ENCODE measurements at regions not wholly inside any gene's neighbourhood (a gene's known extent, or its start where the extent isn't known, plus 50 kb on each side); places are given as distances from the start of the nearest gene placed in this dataset.

DNA sequence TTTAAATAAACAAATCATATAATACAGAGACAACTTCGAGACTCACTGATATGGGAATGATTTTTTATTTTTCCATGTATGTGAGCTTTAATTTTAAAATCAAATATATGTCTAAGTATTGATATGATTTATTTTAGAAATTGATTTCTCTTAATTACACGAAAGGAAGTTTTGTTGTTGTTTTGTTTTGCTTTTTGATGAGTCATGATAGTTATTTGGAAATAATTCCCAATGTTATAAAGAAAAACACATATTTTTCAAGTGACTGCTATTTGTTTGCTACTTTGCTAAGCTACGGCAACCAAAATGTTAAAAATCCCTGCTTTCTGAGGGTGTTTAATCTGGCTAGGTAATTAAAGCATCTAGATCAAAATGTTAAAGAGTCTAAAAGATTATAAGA lies 2139.4 kb upstream of the TENM3 start (continued):
- TF ChIP-seq, protein P1, sequence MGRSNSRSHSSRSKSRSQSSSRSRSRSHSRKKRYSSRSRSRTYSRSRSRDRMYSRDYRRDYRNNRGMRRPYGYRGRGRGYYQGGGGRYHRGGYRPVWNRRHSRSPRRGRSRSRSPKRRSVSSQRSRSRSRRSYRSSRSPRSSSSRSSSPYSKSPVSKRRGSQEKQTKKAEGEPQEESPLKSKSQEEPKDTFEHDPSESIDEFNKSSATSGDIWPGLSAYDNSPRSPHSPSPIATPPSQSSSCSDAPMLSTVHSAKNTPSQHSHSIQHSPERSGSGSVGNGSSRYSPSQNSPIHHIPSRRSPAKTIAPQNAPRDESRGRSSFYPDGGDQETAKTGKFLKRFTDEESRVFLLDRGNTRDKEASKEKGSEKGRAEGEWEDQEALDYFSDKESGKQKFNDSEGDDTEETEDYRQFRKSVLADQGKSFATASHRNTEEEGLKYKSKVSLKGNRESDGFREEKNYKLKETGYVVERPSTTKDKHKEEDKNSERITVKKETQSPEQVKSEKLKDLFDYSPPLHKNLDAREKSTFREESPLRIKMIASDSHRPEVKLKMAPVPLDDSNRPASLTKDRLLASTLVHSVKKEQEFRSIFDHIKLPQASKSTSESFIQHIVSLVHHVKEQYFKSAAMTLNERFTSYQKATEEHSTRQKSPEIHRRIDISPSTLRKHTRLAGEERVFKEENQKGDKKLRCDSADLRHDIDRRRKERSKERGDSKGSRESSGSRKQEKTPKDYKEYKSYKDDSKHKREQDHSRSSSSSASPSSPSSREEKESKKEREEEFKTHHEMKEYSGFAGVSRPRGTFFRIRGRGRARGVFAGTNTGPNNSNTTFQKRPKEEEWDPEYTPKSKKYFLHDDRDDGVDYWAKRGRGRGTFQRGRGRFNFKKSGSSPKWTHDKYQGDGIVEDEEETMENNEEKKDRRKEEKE (IDR thresholded peaks at IDR 0.05), result no peak
- TF ChIP-seq SIX5 (IDR thresholded peaks at IDR 0.05; ENCODE audit: low read depth, low read length, severe bottlenecking) (no peak), ZNF217 (IDR thresholded peaks at IDR 0.05) (no peak), ZNF207 (IDR thresholded peaks at IDR 0.05; ENCODE audit: borderline replicate concordance) (no peak), WRNIP1 (IDR thresholded peaks at IDR 0.05; ENCODE audit: borderline replicate concordance, low read depth, low read length) (no peak), YY1 (IDR thresholded peaks at IDR 0.05; ENCODE audit: low read depth, low read length) (no peak), ZNF622 (IDR thresholded peaks at IDR 0.05) (no peak)

DNA sequence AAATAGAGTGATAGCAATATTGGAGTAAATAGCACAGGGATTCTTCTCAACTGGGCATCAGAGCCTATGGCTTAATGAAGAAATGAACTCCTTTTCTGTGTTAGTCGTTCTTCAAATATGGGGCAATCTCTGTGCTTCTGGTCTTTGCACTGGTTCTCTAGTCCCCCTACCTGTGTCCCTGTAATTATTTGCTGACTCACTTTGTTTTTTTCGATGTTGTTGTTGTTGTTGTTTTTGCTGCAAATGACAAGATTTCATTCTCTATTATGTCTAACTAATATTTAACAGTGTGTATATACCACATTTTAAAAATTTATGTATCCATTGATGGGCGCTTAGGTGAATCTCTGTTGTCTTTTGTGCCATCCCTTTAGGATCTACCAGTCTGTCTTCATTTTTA lies 2137.8 kb upstream of the TENM3 start:
- H4K20me1 ChIP-seq (ENCODE audit: control insufficient read depth, insufficient read depth), result no peaks in the 10 kb centered on the region
- H3K27ac ChIP-seq (ENCODE audit: control insufficient read depth, insufficient read depth), result no peak overlapping the region
- no peaks in the 10 kb centered on the region for H3K27me3 ChIP-seq (replicated peaks in 1 of 2; ENCODE audit: control insufficient read depth in 2 of 2, insufficient read depth in 2 of 2, low read length in 1 of 2)
- in situ Hi-C loops (cut with MboI) (no loop called here), intact Hi-C loops (cut with micrococcal nuclease; ENCODE audit: unreplicated experiment) (no loop called here)
- no peaks in the 10 kb centered on the region for H3K79me2 ChIP-seq (ENCODE audit: control insufficient read depth, insufficient read depth, low read length)
- H3K4me3 ChIP-seq, result no peak overlapping the region
- 2% methylated on average over 3 of the region's 3 CpGs for WGBS (ENCODE audit: insufficient coverage, insufficient replicate concordance, low lambda C conversion rate, missing lambda C conversion rate)
- BruUV-seq (replicated peaks), result no TSS peak
- FAIRE-seq, result no peak
- SMC1A ChIA-PET (ENCODE audit: uncharacterized antibody, unreplicated experiment), result no interaction called here
- no peak overlapping the region for H2AFZ ChIP-seq (ENCODE audit: control insufficient read depth, low read depth, low read length)
- H3K9ac ChIP-seq (ENCODE audit: control insufficient read depth, insufficient read depth, low read length), result no peak overlapping the region
- TF ChIP-seq POU2F2 (IDR thresholded peaks at IDR 0.05; ENCODE audit: borderline replicate concordance, low read depth, low read length), result no peak
- TF ChIP-seq IKZF2 (IDR thresholded peaks at IDR 0.05), result no peak
- no peak for TF ChIP-seq ZNF274 (IDR thresholded peaks at IDR 0.05; ENCODE audit: insufficient read depth, insufficient read length)
- no peak for TF ChIP-seq MEF2B (IDR thresholded peaks at IDR 0.05; ENCODE audit: partially characterized antibody, poor library complexity, severe bottlenecking)
- TF ChIP-seq FOS (IDR thresholded peaks at IDR 0.05; ENCODE audit: borderline replicate concordance, extremely low read depth, insufficient read length), result no peak
- TF ChIP-seq, protein P1 (IDR thresholded peaks at IDR 0.05), result no peak
- no peak for TF ChIP-seq MTA2 (IDR thresholded peaks at IDR 0.05; ENCODE audit: low read depth)
- TF ChIP-seq, protein P2, sequence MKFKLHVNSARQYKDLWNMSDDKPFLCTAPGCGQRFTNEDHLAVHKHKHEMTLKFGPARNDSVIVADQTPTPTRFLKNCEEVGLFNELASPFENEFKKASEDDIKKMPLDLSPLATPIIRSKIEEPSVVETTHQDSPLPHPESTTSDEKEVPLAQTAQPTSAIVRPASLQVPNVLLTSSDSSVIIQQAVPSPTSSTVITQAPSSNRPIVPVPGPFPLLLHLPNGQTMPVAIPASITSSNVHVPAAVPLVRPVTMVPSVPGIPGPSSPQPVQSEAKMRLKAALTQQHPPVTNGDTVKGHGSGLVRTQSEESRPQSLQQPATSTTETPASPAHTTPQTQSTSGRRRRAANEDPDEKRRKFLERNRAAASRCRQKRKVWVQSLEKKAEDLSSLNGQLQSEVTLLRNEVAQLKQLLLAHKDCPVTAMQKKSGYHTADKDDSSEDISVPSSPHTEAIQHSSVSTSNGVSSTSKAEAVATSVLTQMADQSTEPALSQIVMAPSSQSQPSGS (IDR thresholded peaks at IDR 0.05; ENCODE audit: low read length), result no peak
- no peak for TF ChIP-seq KAT2A (conservative IDR thresholded peaks at IDR 0.05; ENCODE audit: control insufficient read depth, low read depth, low read length)
- TF ChIP-seq BMI1 (IDR thresholded peaks at IDR 0.05; ENCODE audit: borderline replicate concordance), result no peak
- no peak for TF ChIP-seq TCF7 (IDR thresholded peaks at IDR 0.05; ENCODE audit: borderline replicate concordance)
- TF ChIP-seq ZNF622 (IDR thresholded peaks at IDR 0.05), result no peak
- TF ChIP-seq RUNX3 (IDR thresholded peaks at IDR 0.05; ENCODE audit: low read length), result no peak
- no peak for TF ChIP-seq RBBP5 (conservative IDR thresholded peaks at IDR 0.05)
- TF ChIP-seq IRF4 (IDR thresholded peaks at IDR 0.05; ENCODE audit: low read depth, low read length), result no peak
- H3K36me3 ChIP-seq (ENCODE audit: control insufficient read depth in 2 of 2, insufficient read depth in 2 of 2, low read length in 1 of 2), result no peaks in the 10 kb centered on the region
- H3K4me1 ChIP-seq (ENCODE audit: control insufficient read depth, insufficient read depth, low read length), result no peaks in the 10 kb centered on the region
- RAD21 ChIA-PET (ENCODE audit: unreplicated experiment), result no interaction called here
- H3K9me3 ChIP-seq (replicated peaks; ENCODE audit: control insufficient read depth, insufficient read depth, low read length), result no peaks in the 10 kb centered on the region
- CTCF ChIA-PET, result no interaction called here
- POLR2A ChIA-PET, result no interaction called here
- no peak overlapping the region for H3K4me2 ChIP-seq (ENCODE audit: control insufficient read depth, insufficient read depth)
- no peak for ATAC-seq
- DNase-seq (ENCODE audit: low read depth, low spot score), result no peak

Measured in GM12878 (cell line).